ENCODE measurements at regions not wholly inside any gene's neighbourhood (a gene's known extent, or its start where the extent isn't known, plus 50 kb on each side); places are given as distances from the start of the nearest gene placed in this dataset.

DNA sequence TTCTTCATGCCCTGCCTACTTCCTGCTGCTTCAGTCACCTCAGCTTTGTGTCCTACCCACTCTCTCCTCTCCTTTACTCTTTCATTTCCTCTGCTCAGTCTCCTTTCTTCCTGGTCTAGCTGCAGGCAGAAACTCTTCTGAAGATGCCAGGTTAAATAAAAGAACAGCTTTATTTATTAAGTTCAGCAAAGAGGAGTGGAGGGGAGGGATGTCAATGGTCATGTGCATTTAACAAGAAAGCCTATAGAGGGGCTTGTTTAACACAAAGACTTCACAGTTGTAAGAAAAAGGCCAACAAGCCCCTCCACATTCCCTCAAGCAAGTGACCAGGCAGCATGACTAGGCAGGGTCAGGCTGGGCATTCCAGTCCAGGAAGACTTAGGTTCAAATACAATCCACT lies 609.2 kb downstream of the INSC start:
- TF ChIP-seq CTCF (IDR thresholded peaks at IDR 0.05), result no peak
- H3K4me3 Mint-ChIP-seq, result no peak overlapping the region
- H3K27ac Mint-ChIP-seq, result no peak overlapping the region
- no peak for DNase-seq
- H3K27me3 Mint-ChIP-seq (ENCODE audit: insufficient read depth), result no peaks in the 10 kb centered on the region
- no peaks in the 10 kb centered on the region for H3K4me1 Mint-ChIP-seq (ENCODE audit: low read depth)
- 0 out of 2 replicates have a peak, but pooled peaks cover under 1% of the 10 kb centered on the region for H3K36me3 Mint-ChIP-seq (ENCODE audit: low read depth)
- peaks cover 28% of the 10 kb centered on the region for H3K9me3 Mint-ChIP-seq

DNA sequence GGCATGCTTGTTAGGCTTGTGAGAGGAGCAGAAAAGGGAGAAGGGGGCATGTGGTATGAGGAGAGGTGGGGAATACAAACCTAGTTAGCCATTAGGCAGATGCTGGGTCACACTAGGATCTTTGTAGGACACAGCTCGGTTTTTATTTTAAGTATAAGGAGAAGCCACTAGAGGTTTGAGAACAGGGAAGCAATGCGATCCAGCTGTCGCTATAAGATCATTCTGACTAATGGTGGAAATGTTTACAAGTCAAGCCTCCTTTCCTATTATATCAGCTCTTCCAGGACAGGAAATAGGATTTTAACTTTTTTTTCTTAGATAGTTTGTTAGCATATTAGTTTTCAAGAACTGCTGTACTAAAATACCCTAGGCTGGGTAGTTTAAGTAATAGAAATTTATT lies 609.9 kb downstream of the INSC start:
- Mint-ChIP-seq H3K4me1 (ENCODE audit: low read depth) (no peaks in the 10 kb centered on the region), H3K36me3 (ENCODE audit: low read depth) (no peaks in the 10 kb centered on the region), H3K27ac (no peak overlapping the region), H3K9me3 (peaks cover 25% of the 10 kb centered on the region), H3K4me3 (no peak overlapping the region), H3K27me3 (ENCODE audit: insufficient read depth) (no peaks in the 10 kb centered on the region)
- no peak for DNase-seq
- TF ChIP-seq CTCF (IDR thresholded peaks at IDR 0.05), result no peak

DNA sequence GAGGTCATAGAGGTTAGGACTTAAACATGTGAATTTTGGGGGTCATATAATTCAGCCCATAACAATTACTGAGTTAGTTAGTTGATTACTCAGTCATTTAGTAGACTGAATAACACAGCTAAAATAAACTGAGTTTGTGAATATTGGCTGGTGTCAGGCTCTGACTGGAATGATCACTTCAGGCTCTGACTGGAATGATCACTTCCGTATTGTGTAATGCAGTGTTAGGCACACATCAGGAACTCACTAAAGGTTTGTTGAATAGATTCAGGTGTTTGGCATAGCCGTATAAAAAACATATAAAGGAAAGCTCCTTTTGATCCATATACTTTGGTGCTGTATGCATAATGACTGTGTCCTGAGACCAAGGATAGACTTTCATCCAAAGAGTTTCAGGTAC lies 610.5 kb downstream of the INSC start:
- Mint-ChIP-seq H3K27me3 (ENCODE audit: insufficient read depth) (no peaks in the 10 kb centered on the region; the same call in 1 of the 2 replicates), H3K36me3 (ENCODE audit: low read depth) (no peaks in the 10 kb centered on the region), H3K4me3 (no peak overlapping the region), H3K27ac (no peak overlapping the region), H3K4me1 (ENCODE audit: low read depth) (no peaks in the 10 kb centered on the region), H3K9me3 (peaks cover 29% of the 10 kb centered on the region)
- no peak for TF ChIP-seq CTCF (IDR thresholded peaks at IDR 0.05)
- DNase-seq, result no peak

- no peak for TF ChIP-seq CTCF (IDR thresholded peaks at IDR 0.05)
- no peak overlapping the region for H3K4me3 Mint-ChIP-seq
- DNase-seq, result no peak
- H3K4me1 Mint-ChIP-seq (ENCODE audit: low read depth), result no peaks in the 10 kb centered on the region
- peaks cover 25% of the 10 kb centered on the region for H3K9me3 Mint-ChIP-seq
- no peaks in the 10 kb centered on the region for H3K36me3 Mint-ChIP-seq (ENCODE audit: low read depth)
- H3K27me3 Mint-ChIP-seq (ENCODE audit: insufficient read depth), result no peaks in the 10 kb centered on the region; the same call in 1 of the 2 replicates
- H3K27ac Mint-ChIP-seq, result no peak overlapping the region
Measured at GRCh38 chr11:15726221-15726746, 611.6 kb downstream of the INSC start.

DNA sequence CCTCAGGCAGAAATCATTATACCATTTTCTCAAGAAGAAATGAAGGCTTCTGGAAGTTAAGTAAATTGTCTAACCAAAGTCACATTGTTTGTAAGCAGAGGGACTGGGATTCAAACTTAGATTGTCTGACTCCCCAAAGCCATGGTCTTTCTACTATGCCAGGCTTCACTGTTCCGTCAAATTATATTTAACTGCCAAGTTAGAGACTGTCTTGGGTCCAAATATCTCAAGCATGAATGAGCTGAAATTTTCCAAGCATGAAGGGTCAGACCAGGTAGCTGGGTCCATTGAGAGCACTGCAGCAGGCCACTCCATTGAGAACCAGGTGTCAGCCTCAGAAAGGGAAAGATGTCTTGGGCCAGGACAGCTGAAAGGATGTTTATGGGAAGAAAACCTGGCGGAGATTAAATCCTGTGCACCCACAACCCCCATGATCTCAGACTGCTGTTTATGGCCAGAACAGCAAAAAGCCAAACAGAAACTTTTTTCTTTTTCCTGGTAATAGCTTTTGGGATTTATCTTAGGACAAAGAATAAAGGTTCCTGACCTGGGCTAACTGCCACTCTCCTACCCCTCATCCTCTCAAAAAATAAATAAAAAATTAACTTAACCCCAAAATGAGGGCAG lies 612.3 kb downstream of the INSC start:
- no peak for DNase-seq
- TF ChIP-seq CTCF (IDR thresholded peaks at IDR 0.05), result no peak
- Mint-ChIP-seq H3K4me3 (no peak overlapping the region), H3K36me3 (ENCODE audit: low read depth) (no peaks in the 10 kb centered on the region), H3K9me3 (peaks cover 25% of the 10 kb centered on the region), H3K4me1 (ENCODE audit: low read depth) (no peaks in the 10 kb centered on the region), H3K27ac (no peak overlapping the region), H3K27me3 (ENCODE audit: insufficient read depth) (no peaks in the 10 kb centered on the region; the same call in 1 of the 2 replicates)

Measured in HFFc6 (cell line).